ENCODE measurements at regions not wholly inside any gene's neighbourhood (a gene's known extent, or its start where the extent isn't known, plus 50 kb on each side); places are given as distances from the start of the nearest gene placed in this dataset.
A peak's percentile ranks its signal among the peaks of the same experiment; 100 is the strongest.
"Not testable (repeated sequence)": the region's sequence is repeated elsewhere in the genome, so short reads cannot be mapped to it uniquely, and the experiment has no call there.

DNA sequence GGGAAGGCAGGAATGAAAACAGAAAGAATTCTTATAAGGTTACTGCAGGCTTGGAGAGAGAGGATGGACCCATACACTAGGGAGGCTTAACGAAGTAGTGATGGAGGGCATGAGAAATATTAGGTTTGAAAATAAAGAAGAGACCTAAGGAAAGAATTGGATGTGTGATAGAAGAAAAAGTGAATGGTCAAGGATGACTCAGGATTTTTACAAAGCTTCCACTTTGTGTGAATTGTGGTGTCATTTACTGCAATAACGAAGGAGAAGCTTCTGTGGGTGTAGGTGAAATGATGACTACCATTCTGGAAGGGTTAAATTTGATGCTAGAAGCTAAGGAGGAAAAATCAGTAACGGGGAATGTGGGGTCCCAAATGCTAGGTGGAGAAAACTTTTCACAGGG is 191.2 kb downstream of the UTRN start:
- DNase-seq: no peak

DNA sequence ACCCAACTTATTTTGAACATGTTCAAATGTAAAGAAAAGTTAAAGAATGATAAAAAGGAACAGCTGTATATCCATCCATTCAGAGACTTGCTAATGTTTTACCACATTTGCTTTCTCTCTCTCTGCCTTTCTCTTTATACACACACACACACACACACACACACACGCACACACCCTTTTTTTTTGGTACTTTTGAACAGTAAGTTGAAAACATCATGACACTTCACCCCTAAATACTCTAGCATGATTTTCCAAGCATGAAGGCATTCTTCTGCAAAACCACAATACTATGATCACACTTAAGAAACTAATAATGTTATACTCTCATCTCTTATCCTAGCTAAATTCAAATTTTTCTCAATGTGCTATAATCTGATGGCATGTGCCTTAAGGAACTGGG is 192.3 kb downstream of the UTRN start:
- DNase-seq: no peak

DNA sequence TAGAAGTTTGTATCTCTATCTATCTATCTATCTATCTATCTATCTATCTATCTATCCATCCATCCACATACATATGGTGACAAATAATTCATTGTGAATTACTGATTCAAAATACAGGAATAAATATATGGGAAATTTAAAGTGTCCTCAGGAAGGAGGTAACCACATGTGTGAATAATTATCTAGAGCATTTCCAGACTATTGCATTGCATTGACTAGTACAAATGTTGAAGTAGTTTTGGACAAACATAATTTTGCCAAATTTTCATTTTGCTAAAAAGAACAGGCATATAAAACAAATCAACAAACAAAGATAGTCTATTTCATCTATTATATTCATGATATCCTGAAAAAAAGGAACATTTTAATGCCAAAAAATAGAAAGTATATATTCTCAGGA is 192.7 kb downstream of the UTRN start:
- no peak for DNase-seq

DNA sequence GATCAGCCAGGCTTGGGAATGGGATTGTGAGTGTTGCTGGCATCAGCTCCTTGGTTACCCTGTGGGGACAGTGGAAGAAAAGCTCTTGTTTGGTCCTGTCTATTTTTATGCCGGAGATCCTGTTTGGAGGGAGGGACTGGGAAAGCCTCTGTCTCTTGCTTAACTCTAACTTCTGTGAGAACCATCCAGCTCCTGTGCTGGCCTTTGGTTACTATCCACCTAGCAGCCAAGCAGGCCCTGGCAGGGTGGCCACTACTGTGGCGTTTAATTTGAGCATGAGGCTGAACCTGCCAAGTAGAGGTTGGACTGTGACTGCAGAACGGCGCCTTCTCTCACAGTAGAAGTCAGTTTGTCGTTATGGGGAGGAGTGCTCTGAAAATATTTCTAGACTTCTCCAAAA is 193.3 kb downstream of the UTRN start:
- DNase-seq: no peak

DNA sequence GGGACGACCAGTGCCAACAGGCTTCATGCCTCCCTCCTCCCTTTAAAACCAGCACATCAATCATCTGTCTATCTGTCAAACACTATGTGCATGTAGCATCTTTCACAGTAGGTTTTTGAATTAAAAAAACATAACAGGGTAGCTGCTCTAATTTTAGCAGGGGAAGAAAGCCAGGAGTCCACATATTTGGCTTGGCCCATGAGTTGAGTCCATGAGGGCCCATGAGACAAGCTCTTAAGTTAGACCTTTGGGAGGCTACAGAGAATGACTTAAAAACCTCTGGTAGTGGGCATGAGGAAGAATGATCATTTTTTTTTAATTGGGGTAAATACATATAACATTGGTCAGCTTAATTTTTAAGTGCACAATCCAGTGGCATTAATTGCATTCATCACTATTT is 194.9 kb downstream of the UTRN start:
- no peak for DNase-seq

DNA sequence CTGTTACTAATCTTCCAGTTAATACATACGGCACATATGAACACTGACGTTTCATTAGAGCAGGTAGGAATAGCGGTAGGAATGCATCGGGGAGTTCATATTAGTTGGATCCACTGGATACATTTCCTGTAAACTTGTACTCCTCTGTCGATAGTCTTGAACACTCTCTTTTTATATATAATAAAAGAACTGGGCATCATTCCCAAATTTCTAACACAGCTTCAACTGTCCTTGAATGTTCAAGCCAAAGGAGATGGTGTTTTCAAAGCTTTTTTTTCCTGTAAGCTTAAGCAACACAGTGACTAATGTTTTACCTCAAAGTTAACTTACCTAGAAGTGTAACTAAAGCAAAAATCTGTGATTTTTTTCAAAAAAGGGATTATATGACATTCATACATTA is 195.3 kb downstream of the UTRN start:
- no peak for DNase-seq

DNA sequence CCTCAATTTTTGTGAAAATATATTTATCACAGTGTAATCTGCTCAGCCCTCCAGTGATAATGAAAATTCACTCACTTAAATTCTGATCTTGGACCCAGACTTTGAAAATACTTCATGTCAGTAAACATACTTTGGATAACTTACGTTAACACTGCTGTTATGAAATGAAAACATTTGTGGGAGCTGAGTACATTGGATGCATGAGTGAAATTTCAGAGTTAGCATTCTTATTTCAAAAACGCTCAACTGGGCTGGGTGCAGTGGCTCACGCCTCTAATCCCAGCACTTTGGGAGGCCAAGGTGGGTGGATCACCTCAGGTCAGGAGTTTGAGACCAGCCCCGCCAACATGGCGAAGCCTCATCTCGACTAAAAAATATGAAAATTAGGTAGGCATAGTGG is 196.4 kb downstream of the UTRN start:
- no peak for DNase-seq

DNA sequence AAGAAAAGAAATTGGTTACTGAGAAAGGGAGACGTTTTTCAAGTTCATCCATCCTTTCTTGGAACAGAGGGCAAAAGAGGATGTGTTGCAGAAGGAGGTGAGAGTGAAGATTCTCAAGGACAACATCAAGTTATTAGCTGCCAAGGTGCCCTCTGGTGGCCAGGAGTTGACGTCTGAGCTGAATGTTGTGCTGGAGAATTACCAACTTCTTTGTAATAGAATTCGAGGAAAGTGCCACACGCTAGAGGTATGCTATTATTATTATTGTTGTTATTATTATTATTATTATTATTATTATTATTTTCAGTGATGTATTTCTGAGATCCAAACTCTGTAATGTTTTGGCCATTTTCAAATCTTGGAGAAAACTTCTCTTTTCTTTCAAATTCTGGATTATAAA is 197.0 kb downstream of the UTRN start:
- DNase-seq: peak; percentile 30 to 42

DNA sequence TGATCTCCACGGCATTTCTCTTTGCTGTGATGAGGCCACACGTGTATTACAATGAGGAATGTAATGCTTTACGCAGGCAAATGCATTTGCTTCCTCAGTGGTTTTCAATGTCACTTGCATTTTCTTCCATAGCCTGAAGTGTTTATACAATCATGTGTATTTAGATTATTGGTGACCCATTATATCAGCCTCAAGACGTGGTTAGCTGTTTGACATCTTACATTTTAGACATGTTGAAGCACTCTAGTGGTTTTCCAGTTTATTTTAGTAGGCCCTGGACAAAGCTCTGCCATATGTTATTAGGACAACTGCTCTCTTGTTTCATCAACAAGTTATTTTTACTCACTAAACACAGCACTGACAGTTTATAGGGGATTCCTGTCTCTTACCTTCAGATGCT is 200.4 kb downstream of the UTRN start:
- DNase-seq: no peak

DNA sequence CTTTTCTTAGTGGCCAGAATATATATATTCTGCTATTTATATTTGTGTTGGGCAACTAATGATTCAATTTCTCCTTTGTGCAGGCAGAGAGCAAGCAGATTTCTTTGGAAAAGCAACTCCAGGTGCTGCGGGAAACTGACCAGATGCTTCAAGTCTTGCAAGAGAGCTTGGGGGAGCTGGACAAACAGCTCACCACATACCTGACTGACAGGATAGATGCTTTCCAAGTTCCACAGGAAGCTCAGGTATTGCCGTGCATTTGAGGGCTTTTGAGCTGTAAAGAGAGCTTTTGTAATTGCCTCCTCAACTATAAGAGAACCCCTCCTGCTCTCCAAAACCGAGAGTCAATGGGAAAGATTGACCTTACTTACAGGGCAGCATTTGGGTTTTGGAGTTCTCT is 203.5 kb downstream of the UTRN start:
- no peak for DNase-seq

DNA sequence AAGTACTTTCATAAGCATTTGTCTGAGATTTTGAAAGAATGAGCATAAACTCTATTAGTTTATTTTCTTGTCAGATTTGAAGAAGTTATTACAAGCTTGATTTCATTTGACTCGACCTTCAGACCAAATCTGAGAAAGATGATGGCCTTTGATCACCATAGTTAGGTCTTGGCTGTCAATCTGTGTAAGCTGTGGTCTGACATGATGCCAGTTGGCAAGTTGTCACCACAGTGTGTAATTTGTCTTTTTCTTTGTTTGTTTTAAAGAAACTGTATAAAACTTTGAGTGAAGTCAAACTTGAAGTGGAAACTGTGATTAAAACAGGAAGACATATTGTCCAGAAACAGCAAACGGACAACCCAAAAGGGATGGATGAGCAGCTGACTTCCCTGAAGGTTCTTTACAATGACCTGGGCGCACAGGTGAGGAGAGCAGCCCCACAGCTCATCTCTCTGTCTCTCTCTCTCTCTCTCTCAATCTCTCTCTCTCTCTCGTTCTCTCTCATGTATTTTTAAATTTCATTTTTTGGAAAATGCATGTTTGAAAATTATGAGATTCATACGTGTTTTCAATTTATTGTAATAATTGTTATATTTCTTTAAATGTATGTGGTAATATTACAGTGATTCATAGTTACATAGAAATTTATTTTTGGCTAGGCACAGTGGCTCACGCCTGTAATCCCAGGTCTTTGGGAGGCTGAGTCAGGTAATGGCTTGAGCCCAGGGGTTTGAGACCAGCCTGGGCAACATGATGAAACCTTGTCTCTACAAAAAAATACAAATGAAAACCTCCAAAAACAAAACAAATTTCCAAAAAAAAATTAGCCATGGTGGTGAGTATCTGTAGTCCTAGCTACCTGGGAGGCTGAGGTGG is 208.1 kb downstream of the UTRN start:
- no peak for DNase-seq

DNA sequence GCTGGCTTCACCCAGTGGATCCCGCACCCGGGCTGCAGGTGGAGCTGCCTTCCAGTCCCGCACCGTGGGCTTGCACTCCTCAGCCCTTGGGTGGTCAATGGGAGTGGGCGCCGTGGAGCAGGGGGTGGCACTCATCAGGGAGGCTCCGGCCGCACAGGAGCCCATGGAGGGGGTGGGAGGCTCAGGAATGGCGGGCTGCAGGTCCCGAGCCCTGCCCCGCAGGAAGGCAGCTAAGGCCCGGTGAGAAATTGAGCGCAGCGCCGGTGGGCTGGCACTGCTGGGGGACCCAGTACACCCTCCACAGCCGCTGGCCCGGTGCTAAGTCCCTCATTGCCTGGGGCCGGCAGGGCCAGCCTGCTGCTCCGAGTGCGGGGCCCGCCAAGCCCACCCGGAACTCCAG is 209.9 kb downstream of the UTRN start:
- not testable (repeated sequence) for DNase-seq

DNA sequence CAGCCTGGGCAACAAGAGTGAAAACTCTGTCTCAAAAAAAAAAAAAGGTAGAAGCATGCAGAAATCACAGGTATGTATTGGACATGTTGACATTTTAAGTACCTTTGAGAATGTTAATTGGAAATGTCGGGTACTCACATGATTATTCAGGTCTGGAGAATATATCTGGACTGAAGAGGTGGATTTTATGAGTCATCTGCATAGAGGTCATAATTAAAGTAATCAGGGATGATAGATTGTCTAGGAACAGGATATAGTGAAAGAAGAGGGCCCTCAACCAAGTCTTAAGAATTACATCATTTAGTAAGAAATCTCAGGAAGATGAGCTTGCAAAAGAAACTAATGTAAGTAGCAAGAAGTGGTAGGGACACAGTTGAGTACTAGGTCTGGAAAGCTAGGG is 212.5 kb downstream of the UTRN start:
- DNase-seq: no peak

DNA sequence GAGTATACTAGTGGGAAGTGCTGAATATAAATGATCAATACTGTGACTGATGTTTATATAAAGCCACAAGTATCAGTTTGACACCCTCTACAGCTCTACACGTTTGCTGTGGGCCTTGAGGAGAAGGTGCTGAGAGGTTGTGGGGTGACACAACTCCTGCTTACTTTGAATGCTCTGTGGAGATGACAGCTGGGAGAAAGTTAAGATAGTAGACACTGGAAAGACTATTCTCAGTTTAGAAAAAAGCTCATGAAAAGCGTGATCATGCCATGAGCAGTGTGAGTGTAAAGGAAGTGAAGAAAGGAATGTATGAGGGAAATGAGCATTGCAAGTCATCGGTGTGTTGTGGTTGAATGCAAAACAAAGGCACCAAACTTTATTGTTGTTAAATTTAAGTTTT is 215.8 kb downstream of the UTRN start:
- DNase-seq: no peak

DNA sequence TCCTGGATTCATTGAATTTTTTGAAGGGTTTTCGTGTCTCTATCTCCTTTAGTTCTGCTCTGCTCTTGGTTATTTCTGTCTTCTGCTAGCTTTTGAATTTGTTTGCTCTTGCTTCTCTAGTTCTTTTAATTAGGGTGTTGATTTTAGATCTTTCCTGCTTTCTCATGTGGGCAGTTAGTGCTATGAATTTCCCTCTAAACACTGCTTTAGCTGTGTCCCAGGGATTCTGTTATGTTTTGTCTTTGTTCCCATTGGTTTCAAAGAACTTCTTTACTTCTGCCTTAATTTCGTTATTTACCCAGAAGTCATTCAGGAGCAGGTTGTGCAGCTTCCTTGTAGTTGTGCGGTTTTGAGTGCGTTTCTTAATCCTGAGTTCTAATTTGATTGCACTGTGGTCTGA is 220.1 kb downstream of the UTRN start:
- DNase-seq: not testable (repeated sequence)

DNA sequence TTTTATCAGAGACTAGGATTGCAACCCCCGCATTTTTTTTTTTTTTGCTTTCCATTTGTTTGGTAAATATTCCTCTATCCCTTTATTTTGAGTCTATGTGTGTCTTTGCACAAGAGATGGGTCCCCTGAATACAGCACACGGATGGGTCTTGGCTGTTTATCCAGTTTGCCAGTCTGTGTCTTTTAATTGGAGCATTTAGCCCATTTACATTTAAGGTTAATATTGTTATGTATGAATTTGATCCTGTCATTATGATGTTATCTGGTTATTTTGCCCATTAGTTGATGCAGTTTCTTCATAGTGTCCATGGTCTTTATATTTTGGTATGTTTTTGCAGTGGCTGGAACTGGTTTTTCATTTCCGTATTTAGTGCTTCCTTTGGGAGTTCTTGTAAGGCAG is 220.9 kb downstream of the UTRN start:
- not testable (repeated sequence) for DNase-seq

DNA sequence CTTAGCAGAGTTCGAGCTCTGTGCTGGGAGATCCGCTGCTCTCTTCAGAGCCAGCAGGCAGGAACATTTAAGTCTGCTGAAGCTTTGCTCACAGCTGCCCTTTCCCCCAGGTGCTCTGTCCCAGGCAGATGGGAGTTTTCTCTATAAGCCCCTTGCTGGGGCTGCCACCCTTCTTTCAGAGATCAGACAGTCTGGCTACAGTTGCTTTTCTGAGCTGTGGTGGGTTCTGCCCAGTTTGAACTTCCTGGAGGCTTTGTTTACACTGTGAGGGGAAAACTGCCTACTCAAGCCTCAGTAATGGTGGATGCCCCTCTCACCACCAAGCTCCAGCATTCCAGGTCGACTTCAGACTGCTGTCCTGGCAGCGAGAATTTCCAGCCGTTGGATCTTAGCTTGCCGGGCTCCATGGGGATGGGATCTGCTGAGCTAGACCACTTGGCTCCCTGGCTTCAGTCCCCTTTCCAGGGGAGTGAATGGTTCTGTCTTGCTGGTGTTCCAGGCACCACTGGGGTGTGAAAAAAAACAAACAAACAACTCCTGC is 222.7 kb downstream of the UTRN start:
- not testable (repeated sequence) for DNase-seq

DNA sequence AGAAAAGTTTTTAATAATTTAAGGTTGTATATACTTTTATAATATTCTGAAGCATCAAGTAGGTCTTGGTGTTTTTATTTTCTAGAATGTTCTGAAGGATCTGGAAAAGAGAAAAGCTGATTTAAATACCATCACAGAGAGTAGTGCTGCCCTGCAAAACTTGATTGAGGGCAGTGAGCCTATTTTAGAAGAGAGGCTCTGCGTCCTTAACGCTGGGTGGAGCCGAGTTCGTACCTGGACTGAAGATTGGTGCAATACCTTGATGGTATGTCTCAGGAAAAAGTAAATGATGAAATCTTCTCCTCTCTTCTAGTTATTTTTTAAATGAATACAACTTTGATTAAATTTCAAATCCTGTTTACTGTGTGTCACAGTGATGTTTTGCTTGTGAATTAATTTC is 225.7 kb downstream of the UTRN start:
- no peak for DNase-seq

DNA sequence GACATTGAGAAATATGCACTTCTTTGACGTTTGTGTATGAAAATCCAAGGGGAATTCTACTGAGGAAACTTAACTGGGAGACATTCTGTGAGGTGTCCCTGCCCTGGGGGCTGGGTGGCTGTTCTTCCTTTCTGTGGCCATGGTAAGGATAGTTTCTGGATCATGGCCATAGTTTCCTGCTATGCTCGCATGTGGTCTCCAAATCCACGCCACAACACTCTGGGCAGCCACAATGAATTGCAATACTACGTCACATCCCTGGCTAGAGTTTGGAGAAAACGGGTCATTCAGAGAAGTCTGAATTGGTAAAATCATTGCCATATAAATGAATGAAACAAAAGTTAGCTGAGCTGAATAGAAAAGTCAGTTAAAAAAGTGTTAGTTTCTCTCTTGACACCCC is 230.6 kb downstream of the UTRN start:
- no peak for DNase-seq

DNA sequence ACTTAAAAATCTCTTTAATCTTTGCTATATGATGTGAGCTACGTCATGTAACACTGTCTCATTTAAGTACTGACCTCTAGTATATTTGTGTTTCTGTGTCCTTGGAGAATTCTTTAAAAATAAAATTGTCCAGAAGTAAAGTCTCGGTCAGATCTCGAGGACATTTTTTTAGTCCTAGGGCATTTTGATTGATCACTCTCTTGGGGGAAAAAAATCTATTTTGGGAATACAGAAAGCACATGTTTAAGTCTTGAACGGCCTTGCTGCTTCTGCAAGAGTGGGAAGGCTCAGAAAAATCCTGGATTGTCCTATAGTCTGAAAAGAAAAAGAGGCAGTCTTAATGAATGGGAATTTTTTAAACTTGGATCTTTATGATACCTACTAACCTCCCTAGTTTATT is 234.3 kb downstream of the UTRN start:
- DNase-seq: peak; percentile 2 to 4

DNA sequence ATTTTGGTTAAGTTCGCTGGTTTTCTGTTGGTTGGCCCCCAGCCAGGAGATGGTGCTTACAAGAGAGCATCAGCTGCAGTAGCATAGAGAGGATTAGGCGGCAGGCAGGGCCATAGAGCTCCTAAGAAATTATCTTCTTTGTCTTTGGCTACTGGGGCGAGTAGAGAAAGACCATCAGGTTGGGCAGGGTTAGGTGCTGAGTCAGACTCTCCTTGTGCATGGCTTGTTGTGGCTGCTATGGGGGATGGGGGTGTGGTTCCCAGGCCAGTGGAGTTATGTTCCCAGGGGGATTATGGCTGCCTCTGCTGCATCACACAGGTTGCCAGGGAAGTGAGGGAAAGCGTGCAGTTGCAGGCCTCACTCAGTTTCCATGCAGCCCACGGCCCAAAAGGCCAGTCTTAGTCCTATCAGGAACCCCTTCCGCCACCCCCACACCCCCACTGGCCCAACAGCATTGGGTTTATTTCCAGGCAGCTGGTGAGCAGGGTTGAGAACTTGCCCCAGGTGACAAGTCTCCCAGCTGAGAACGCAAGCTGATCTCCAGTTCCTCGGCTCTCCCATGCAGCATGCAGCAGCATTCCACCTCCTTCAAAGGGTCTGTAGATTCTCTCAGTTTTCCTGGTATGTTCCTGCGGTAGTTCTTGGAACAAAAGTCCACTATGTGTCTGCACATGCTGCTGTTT is 243.7 kb downstream of the UTRN start:
- DNase-seq: no peak

DNA sequence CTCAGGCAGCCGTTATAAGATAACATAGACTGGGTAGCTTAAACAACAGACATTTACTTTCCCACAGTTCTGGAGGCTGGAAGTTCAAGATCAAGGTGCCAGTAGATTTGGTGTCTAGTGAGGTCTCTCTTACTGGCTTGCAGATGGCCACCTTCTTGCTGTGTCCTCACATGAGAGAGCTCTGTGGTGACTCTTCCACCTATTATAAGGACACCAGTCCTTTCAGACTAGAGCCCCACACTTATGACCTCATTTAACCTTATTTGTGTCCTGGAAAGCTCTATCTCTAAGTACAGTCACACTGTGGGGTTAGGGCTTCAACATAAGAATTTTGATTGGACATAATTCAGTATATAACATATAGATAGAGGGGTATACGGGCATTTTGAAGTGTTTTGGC is 245.0 kb downstream of the UTRN start:
- DNase-seq: no peak

DNA sequence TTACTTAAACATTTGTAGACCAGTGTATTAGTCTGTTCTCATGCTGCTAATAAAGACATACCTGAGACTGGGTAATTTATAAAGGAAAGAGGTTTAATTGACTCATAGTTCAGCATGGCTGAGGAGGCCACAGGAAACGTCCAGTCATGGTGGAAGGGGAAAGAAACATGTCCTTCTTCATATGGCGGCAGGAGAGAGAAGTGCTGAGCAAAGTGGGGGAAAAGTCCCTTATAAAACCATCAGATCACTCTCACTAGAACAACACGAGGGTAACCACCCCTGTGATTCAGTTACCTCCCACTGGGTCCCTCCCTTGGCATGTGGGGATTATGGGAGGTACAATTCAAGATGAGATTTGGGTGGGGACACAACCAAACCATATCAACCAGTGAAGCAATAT is 247.1 kb downstream of the UTRN start:
- not testable (repeated sequence) for DNase-seq

Data from right lung (tissue), 2 donors.